ENCODE measurements at regions not wholly inside any gene's neighbourhood (a gene's known extent, or its start where the extent isn't known, plus 50 kb on each side); places are given as distances from the start of the nearest gene placed in this dataset.
"Not testable (repeated sequence)": the region's sequence is repeated elsewhere in the genome, so short reads cannot be mapped to it uniquely, and the experiment has no call there.

DNA sequence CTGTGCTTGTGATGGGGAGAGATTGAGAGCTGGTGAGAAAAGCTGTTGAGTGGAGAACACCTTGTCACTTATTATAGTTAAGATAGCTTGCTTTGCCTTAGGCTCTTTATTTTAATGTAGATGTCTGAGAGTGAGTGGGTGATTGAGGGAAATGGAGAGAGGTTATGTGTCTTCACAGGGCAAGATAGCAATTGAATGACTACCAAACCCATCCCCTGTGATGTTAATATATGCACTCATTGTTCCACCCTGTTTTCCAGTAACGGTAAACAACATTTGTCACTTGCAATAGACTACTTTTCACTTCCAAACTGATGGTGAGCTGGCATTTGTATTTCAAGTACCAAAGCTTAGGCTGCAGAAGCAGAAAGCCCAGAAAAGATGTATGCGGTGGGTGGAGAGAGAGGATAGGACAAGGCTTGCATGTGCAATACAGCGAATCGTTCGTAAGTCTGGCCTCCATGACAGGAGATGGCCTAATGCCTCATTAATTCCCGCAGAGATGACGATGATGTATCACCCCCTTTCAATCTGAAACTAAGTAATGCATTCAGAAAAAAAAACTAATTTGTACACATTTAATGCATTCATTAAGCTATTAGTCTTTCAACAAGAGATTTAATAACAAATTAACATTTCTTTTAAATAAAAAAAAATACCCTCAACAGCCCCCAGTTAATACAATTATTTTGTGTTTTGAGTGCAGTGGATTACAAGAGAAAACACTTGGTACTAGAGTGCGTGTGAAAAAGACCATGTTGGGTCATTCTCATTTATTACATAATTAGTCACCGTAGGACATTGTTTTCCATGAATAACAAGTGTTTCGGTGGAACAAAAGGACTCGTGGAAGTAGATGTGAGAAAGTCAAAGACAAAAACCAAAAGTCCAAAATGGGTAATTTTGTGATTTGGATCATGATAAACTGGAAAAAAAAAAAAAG is 699.0 kb downstream of the BRINP1 start:
- DNase-seq = peak; percentile 95

DNA sequence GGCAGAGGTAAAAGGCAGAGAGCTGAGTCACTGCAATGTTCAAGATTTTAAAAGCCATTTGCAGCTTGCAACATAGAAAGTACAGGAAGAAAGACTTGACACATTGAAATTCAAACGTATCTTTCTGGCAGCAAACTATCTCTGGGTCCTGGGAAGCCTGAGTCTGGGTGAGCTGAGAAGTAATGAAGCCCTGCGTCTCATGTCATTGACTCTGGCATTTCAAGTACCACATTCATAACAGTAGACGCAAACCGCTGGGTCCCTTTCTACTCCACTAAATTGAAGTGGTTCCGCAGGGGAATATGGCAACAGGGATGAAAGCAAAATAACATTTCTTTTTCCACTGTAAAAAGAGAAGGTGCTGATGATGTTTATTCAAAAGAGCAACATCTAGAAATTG is 694.3 kb downstream of the BRINP1 start:
- DNase-seq = no peak

DNA sequence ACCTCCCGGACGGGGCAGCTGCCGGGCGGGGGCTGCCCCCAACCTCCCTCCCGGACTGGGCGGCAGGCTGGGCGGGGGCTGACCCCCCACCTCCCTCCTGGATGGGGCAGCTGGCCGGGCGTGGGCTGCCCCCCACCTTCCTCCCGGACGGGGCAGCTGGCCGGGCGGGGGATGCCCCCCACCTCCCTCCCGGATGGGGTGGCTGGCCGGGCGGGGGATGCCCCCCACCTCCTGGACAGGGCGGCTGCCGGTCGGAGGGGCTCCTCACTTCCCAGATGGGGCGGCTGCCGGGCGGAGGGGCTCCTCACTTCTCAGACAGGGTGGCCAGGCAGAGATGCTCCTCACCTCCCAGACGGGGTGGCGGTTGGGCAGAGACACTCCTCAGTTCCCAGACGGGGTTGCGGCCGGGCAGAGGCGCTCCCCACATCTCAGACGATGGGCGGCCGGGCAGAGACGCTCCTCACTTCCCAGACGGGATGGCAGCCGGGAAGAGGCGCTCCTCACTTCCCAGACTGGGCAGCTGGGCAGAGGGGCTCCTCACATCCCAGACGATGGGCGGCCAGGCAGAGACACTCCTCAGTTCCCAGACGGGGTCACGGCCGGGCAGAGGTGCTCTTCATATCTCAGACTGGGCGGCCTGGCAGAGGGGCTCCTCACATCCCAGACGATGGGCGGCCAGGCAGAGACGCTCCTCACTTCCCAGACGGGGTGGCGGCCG is 691.1 kb downstream of the BRINP1 start:
- DNase-seq = not testable (repeated sequence)

DNA sequence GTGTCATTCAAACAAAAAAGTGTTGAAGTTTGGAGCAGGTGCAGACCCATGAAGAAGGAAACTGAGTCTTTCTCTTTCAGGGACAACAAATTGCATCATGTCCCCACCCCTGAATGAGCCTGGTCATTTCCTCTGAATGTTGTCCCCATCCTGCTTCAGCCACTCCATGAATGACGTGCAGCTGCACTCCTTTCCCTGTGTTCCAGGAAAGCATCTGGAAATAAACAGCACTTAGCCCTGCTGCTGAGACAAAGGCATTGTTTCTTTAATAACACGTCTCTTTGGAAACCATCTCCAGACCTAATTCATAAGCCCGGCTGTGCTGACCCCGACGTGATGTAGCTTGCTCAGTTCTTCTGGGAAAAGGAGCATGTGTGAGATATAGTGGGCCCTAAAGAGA is 682.3 kb downstream of the BRINP1 start:
- peak; percentile 97 for DNase-seq

DNA sequence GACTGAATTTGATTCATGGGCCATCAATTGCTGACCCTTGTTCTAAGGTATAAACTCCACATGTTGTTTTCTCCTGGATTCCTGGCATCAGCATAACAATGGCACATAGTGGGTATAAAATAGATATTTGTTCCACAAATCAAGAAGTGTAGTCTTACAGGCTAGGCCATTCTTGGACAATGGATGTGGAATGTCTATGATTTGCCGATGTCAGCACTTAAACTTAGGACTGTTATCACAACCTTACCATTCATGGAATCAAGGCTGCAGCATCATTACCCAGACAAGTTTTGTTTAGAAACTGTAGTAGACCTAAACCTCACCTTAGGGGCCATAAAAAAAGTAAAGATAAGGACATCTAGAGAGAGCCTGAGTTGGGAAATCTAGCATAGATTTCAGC is 680.0 kb downstream of the BRINP1 start:
- no peak for DNase-seq

DNA sequence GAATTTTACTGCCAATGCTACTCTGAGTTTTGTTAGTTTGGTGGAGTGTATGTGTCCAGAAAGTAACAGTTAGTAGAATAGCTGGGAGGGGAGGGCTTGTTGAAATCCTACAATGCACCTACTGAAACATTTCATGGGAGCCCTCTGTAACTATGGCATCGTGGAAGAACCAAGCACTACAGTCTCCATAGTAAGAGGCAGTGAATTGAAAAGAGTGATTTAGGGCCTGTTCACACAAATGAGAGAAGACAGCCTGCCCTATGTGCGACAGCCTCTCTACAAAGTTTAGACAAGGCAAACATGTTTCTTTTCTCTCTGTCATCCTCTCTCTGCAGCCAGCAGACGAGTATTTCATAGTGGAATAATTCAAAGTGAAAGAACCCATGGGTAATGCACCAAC is 676.6 kb downstream of the BRINP1 start:
- no peak for DNase-seq

DNA sequence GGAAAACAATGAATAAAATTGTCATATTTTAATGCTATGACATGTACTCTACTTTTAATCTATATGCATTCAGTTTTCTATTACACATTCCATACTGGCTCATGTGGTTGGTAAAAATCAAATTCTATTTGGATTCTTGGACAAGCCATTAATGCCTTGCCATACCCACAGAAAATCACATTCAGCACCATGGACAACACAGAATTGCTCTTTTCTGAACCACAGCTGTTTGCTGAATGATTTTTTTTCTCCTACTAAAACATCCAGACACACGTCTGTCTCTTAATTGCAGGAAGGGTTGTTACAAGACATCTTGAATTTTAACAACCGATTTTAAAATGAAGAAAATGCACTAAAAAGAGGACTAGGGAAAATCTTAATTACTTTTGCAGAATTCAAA is 675.6 kb downstream of the BRINP1 start:
- no peak for DNase-seq

DNA sequence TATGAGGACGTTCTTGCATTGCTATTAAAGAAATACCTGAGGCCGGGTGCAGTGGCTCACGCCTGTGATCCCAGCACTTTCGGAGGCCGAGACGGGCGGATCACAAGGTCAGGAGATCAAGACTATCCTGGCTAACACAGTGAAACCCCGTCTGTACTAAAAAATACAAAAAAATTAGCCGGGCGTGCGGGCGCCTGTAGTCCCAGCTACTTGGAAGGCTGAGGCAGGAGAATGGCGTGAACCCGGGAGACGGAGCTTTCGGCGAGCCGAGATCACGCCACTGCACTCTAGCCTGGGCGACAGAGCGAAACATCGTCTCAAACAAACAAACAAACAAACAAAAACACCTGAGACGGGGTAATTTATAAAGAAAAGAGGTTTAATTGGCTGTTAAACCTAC is 674.0 kb downstream of the BRINP1 start:
- not testable (repeated sequence) for DNase-seq

DNA sequence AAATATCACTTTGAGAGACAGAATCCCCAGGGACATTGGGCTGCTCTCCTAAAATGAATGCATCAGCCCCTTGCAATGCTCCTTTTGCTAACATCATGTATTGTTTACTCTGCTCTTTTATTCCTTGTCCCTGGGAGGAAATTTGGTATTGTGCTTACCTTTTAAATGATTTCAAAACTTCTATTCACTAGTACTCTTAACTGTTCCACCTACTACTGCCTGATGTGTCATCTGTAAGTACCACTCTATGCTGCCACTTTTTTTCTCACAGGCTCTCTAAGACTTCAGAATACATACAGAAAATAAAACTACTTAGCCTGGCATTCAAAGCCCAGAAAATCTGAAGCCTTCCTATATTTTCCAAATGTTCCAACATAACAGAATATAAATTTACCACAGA is 667.2 kb downstream of the BRINP1 start:
- DNase-seq = no peak

DNA sequence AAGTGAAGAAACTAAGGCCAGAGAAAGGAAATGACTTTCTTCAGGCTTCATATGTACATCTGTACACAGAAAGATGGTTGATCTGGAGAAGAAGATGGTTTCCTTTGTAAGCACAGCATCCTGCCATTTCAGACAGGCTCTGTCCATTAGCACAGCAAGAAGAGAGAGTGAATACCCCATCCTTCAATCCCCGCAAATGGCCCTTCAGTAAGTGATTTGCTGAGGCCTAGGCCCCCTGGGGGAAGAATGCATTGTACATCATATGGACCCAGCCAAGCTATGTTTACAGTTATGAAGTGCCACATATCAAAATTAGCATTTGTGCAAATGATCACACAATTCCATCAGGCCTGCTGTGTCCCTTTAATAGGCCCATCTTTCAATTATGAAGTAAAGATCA is 657.4 kb downstream of the BRINP1 start:
- no peak for DNase-seq

DNA sequence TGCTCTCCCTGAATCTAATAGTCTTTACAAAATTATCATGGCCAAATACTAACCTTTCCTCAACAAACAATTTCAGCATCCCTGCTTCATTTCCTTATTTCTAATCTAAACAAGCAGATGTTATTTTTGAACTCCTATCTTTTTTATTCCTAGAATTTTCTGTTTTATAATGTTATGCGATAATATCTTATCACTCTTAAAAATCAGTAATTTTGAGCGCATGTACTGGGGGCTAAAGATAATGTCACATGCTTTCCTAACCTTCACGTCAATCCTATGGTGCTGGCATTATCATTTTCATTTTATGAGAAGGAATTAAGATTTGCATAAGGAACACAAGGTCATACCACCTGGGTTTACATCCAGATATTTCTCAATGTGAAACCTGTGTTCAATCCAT is 648.0 kb downstream of the BRINP1 start:
- no peak for DNase-seq

DNA sequence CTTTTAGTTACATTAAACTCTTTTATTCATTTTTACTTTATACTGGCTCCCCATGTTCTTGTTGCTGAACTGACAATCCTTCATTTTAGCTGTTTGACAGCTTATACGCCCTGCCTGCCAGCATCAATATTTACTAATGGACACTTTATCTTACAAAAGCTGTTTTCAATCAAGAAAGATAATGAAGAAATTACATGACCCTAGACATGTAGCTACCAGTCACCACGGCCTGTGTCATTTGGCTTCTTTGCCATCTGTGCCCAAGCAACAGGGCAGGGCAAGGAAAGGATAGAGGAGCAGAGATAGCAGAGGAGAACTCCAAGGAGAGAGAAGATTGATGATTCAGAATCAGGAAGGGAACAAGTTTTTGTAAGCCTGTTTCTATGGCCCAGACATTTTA is 647.3 kb downstream of the BRINP1 start:
- DNase-seq = peak; percentile 27

DNA sequence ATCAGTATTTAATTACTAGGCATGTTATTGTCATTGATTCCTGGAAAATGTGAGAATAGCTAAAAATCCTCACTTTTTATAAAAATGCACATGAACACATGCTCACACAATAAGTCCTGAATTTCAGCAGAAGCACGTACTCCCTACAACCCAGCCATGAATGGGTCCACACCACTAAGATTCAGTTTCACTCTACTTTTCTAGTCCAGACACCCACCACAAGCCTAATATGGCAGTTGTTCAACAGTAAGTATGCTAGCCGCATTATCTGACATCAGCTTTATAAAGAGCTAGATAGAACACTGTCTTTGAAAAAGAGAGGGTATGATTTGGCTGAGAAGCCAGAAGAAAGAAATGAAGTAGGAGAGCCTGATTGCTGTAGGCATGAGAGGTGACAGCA is 639.3 kb downstream of the BRINP1 start:
- no peak for DNase-seq

DNA sequence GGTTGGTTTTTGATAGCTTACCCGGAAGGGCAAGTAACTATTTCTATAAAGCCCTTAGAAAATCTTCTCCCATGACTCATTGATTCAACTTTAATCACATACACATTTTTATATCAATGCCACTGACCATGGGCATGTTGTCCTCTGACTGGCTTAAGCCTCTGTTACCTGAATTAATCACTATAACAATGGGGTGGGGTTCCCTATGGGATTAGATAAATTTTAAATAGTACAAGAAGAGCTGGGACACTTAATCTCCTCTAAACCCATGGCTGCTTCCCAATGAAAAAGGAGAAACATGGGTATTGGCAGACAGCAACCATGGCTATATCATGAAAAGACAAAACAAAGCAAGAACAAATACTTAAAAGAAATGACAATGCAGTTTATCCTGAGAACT is 636.2 kb downstream of the BRINP1 start:
- DNase-seq = no peak

DNA sequence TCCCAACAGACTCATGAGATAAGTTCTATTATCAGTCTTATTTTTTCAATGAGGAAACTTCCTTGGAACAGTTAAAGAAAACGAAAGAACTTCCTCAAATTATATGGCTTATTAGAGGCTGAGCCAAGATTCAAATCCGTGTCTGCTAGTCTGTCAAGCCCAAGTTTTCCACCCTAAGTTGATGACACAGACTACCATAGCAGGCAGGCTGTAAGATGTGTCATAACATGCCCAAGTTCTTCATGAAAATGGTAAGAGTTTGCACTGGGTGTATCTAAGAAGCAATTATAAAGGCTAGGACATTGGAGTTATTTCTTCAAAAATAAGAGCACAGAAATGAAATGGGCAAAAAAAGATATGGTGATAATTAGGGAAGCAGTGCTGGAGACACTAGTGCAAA is 634.5 kb downstream of the BRINP1 start:
- no peak for DNase-seq

DNA sequence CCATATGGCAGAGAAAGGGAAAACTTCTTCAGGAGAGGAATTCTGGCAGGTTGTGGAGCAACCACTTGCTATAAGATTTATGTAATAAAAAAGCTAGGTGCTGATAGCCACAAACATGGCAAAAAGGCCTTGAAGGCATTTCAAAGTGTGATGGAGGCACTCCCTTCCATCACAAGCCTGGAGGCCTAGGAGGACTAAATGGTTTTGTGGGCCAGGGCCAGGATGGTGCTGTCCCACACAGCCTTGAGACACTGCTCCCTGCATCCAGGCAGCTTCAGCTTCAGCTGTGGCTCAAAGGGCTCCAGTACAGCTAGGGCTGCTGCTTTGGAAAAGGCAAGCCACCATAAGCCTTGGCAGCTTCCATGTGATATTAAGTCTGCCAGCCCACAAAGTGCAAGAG is 632.8 kb downstream of the BRINP1 start:
- no peak for DNase-seq

DNA sequence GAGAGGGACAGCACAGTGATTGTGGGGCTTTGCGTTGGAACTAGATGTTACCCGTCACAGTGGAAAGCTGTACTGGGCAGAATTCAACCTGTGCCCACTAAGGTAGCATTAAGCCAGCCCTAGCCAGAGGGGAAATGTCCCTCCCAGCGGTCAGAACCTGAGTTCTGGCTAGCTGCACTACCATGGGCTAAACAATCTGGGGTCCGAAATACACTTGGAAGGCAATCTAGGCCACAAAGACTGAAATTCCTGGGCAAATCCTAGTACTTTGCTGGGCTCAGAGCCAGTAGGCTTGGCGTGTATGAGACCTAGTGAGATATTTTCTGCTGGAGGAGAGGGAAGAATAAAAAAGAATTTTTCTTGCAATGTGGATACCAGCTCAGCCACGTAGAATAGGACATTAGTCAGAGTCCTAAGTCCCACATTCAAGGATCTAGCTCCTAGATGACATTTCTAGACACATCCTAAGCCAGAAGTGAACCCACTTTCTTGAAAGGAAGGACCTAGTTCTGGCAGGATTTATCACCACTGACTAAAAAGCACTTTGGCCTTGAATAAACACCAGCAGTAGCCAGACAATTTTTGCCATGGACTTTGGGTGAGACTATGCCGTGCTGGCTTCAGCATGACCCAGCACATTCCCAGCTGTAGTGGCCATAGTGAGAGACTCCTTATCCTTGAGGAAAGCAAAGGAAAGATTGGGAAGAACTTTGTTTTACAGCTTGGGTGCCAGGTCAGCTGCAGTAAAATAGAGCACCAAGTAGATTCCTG is 618.0 kb downstream of the BRINP1 start:
- no peak for DNase-seq

DNA sequence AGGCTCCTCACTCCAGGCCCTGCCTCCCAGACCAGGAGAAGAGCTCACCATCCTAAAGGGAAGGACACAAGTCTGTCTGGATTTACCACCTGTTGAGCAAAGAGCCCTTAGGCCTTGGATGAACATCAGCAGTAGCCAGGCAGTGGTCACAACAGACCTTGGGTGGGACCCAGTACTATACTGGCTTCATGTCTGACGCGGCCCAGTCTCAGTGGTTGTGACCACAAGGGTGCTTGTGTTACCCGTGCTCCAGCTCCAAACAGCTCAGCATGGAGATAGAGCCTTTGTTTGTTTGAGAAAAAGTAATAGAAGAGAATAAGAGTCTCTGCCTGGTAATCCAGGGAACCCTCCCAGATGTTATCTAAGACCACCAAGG is 617.4 kb downstream of the BRINP1 start:
- DNase-seq = no peak

DNA sequence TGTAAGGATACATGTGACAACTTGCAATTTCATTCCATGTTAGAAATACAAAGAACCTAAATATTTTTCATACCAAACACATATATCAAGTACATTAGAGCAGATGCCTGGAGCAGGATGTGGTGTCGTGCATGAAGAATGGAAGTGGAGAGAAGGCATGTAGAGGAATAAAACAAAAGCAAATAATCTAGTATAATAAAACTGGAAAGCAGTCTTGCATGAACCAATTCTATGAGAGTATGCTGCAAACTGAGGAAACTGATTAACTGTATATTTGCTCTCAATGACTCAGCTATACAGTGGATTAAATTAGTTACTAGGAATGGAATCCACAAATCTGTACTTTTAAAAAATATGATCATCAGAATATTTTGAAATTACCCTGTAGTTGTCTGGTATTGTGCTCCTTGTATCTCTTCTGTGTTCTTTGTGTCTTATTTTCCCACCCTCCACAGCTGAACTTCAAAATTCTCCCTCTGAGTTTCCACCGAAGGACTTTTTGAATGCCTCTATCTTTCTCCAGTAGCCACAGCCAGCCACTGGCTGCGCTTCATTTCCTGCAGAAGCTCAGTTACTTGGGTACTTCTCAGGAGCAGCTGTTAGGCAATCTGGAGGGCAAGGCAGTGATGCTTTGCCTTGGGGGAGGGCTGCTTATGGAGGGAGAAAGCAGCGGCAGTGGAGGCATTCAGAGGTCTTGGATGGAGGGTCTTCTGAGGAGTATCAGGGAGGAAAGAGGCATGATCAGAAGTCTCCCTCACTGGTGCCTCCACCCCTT is 608.0 kb downstream of the BRINP1 start:
- DNase-seq = no peak

DNA sequence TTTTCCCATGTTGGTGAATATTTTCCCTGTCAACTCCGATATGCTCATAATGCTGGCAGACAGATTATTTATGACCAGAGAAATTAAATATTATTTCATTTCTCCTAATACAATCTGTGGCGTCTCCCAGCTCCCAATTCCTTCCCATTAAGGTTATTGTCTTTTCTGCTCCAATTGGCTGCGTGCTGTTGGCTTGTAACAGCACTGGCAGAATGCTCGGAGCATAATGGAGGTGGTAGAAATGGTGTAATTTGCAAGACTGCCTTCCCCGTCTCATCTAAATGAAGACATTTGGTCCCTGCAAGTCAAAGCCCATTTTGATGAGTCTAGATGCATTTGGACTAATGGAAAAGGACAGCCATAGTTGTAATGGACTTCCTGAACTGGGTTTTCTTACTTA is 601.7 kb downstream of the BRINP1 start:
- no peak for DNase-seq

DNA sequence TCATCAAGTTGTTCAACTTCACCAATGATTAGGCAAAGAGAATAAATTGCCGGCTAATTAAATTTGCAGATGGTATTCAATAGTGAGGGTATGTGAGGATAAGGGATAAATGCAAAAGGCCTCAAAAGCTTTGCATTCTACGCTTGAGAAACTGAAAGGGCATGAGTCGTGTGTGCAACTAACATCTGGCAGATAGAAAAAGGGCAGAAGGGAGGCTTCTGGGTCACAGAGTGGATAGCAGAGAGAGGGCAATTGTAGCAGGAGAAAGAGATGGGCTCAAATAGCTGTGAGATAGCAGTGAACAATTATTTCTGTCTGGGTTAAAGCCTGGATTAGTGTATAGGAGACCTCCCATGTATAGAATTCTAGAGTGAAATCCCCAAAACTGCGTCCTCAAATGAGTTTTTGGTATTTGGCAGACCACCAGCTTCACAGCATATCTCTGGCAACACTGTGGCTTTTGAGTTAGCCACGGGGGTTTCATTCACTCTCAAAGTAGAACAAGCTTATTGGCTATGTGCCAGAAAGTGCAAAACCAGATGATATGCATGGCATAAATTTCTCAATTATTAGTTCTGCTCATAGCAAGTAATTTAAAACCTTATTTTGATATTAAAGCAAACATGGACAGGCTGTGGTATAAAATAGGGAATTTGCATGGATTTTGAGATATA is 586.3 kb downstream of the BRINP1 start:
- no peak for DNase-seq

DNA sequence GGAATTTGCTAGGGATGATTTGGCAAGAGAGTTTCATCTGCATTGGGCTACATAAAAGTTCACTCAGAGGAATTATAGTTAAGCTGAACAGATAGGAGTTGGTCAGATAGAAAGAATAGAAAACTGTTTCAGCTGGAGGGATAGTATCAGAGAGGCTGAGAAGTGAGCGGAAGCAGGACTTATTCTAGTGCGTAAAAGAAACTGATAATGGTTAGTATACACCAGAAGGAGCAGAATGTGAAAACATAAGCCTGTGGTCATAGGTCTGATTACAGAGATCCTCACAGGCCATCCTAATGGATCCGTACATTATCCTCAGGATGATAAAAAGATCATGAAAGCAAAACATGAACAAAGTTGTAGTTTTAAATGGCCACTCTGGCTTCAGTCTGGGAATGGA is 585.2 kb downstream of the BRINP1 start:
- no peak for DNase-seq

Measured in NCI-H774 (cell line).